ENCODE measurements at regions not wholly inside any gene's neighbourhood (a gene's known extent, or its start where the extent isn't known, plus 50 kb on each side); places are given as distances from the start of the nearest gene placed in this dataset.

DNA sequence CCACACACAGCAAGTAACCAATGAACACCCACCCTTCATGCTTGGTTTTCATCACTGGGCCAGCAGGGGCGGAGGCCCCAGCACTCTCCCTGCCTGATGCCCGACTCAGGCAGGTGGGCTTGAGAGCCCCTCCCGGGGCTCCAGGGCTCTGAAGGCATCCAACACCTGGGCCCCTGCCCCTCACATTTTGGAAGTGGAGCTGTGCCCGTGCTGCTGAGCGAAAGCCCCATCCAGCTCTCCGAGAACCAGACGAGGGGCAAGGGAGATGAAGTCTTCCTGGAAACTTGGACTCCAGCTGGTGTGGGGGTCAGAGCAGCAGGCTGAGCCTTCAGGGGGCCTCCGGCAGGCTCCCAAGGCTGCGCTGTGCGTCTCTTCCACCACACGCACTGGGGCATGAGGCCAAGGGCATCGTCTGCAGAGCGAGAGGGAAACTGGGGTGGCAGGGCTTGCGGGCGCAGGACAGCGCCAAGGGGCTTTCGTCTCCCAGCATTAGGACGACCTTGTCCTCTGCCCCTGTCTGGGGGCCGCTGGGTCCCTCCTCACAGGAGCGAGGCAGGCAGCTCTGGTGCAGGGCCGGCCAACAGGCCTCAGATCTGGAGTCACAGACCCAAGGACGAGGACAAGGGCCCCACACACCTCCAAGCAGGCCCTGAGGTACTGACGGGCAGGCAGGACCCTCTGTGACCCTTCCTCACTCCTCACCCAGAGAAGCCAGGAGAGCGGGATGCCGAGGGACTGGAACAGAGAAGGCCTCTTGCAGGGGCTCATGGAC, 108.3 kb upstream of the FAM20C start:
- no peak for ATAC-seq
- TF ChIP-seq, protein P1, sequence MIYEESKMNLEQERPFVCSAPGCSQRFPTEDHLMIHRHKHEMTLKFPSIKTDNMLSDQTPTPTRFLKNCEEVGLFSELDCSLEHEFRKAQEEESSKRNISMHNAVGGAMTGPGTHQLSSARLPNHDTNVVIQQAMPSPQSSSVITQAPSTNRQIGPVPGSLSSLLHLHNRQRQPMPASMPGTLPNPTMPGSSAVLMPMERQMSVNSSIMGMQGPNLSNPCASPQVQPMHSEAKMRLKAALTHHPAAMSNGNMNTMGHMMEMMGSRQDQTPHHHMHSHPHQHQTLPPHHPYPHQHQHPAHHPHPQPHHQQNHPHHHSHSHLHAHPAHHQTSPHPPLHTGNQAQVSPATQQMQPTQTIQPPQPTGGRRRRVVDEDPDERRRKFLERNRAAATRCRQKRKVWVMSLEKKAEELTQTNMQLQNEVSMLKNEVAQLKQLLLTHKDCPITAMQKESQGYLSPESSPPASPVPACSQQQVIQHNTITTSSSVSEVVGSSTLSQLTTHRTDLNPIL (CRISPR knock-in tag; IDR thresholded peaks at IDR 0.05; ENCODE audit: low read depth) = no peak
- TF ChIP-seq, protein P2, sequence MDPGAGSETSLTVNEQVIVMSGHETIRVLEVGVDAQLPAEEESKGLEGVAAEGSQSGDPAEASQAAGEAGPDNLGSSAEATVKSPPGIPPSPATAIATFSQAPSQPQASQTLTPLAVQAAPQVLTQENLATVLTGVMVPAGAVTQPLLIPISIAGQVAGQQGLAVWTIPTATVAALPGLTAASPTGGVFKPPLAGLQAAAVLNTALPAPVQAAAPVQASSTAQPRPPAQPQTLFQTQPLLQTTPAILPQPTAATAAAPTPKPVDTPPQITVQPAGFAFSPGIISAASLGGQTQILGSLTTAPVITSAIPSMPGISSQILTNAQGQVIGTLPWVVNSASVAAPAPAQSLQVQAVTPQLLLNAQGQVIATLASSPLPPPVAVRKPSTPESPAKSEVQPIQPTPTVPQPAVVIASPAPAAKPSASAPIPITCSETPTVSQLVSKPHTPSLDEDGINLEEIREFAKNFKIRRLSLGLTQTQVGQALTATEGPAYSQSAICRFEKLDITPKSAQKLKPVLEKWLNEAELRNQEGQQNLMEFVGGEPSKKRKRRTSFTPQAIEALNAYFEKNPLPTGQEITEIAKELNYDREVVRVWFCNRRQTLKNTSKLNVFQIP (CRISPR knock-in tag; IDR thresholded peaks at IDR 0.05; ENCODE audit: borderline replicate concordance, low read depth) = no peak
- TF ChIP-seq ZNF70 (CRISPR knock-in tag; IDR thresholded peaks at IDR 0.05) (no peak), TCF4 (CRISPR knock-in tag; IDR thresholded peaks at IDR 0.05; ENCODE audit: borderline replicate concordance) (no peak), TOX (CRISPR knock-in tag; IDR thresholded peaks at IDR 0.05; ENCODE audit: borderline replicate concordance) (no peak), OSR1 (CRISPR knock-in tag; IDR thresholded peaks at IDR 0.05) (no peak), ZFP30 (CRISPR knock-in tag; IDR thresholded peaks at IDR 0.05) (no peak), CSDC2 (CRISPR knock-in tag; IDR thresholded peaks at IDR 0.05) (no peak), ZC3H10 (CRISPR knock-in tag; IDR thresholded peaks at IDR 0.05) (no peak), SNAI2 (CRISPR knock-in tag; IDR thresholded peaks at IDR 0.05) (no peak)
- TF ChIP-seq, protein P3, sequence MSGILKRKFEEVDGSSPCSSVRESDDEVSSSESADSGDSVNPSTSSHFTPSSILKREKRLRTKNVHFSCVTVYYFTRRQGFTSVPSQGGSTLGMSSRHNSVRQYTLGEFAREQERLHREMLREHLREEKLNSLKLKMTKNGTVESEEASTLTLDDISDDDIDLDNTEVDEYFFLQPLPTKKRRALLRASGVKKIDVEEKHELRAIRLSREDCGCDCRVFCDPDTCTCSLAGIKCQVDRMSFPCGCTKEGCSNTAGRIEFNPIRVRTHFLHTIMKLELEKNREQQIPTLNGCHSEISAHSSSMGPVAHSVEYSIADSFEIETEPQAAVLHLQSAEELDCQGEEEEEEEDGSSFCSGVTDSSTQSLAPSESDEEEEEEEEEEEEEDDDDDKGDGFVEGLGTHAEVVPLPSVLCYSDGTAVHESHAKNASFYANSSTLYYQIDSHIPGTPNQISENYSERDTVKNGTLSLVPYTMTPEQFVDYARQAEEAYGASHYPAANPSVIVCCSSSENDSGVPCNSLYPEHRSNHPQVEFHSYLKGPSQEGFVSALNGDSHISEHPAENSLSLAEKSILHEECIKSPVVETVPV (CRISPR knock-in tag; IDR thresholded peaks at IDR 0.05) = no peak
- TF ChIP-seq, protein P4, sequence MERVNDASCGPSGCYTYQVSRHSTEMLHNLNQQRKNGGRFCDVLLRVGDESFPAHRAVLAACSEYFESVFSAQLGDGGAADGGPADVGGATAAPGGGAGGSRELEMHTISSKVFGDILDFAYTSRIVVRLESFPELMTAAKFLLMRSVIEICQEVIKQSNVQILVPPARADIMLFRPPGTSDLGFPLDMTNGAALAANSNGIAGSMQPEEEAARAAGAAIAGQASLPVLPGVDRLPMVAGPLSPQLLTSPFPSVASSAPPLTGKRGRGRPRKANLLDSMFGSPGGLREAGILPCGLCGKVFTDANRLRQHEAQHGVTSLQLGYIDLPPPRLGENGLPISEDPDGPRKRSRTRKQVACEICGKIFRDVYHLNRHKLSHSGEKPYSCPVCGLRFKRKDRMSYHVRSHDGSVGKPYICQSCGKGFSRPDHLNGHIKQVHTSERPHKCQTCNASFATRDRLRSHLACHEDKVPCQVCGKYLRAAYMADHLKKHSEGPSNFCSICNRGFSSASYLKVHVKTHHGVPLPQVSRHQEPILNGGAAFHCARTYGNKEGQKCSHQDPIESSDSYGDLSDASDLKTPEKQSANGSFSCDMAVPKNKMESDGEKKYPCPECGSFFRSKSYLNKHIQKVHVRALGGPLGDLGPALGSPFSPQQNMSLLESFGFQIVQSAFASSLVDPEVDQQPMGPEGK (CRISPR knock-in tag; IDR thresholded peaks at IDR 0.05; ENCODE audit: borderline replicate concordance) = no peak

DNA sequence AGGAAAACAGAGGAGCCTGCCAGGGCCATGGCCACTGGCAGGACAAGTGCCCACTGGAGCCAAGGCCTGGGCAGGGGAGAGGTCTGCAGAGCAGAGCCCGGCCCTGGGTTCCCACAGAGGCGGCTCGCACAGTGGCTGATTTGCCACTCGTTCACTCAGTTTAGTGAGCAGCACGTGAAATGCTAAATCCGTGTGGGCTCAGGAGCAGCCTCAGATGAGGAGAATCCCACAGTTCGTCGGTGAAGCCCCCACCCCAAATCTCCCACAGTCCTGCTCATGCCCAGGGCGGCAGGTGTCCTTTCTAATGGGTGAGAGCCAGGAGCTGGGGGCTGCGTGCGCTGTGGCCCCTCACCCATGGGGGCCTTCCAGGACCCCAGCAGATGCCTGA, 107.7 kb upstream of the FAM20C start:
- ATAC-seq = no peak
- TF ChIP-seq BACH2 (CRISPR knock-in tag; IDR thresholded peaks at IDR 0.05; ENCODE audit: borderline replicate concordance) (no peak), ARNTL (CRISPR knock-in tag; IDR thresholded peaks at IDR 0.05; ENCODE audit: borderline replicate concordance, low read depth) (no peak), PPARA (CRISPR knock-in tag; IDR thresholded peaks at IDR 0.05; ENCODE audit: borderline replicate concordance) (no peak), OSR1 (CRISPR knock-in tag; IDR thresholded peaks at IDR 0.05) (no peak), ZC3H10 (CRISPR knock-in tag; IDR thresholded peaks at IDR 0.05) (no peak), ZNF70 (CRISPR knock-in tag; IDR thresholded peaks at IDR 0.05) (no peak)
- TF ChIP-seq, protein P5, sequence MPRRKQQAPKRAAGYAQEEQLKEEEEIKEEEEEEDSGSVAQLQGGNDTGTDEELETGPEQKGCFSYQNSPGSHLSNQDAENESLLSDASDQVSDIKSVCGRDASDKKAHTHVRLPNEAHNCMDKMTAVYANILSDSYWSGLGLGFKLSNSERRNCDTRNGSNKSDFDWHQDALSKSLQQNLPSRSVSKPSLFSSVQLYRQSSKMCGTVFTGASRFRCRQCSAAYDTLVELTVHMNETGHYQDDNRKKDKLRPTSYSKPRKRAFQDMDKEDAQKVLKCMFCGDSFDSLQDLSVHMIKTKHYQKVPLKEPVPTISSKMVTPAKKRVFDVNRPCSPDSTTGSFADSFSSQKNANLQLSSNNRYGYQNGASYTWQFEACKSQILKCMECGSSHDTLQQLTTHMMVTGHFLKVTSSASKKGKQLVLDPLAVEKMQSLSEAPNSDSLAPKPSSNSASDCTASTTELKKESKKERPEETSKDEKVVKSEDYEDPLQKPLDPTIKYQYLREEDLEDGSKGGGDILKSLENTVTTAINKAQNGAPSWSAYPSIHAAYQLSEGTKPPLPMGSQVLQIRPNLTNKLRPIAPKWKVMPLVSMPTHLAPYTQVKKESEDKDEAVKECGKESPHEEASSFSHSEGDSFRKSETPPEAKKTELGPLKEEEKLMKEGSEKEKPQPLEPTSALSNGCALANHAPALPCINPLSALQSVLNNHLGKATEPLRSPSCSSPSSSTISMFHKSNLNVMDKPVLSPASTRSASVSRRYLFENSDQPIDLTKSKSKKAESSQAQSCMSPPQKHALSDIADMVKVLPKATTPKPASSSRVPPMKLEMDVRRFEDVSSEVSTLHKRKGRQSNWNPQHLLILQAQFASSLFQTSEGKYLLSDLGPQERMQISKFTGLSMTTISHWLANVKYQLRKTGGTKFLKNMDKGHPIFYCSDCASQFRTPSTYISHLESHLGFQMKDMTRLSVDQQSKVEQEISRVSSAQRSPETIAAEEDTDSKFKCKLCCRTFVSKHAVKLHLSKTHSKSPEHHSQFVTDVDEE (CRISPR knock-in tag; IDR thresholded peaks at IDR 0.05) = no peak
- TF ChIP-seq, protein P4 (CRISPR knock-in tag; IDR thresholded peaks at IDR 0.05; ENCODE audit: borderline replicate concordance) = no peak
- TF ChIP-seq, protein P1 (CRISPR knock-in tag; IDR thresholded peaks at IDR 0.05; ENCODE audit: low read depth) = no peak
